ENCODE measurements at regions not wholly inside any gene's neighbourhood (a gene's known extent, or its start where the extent isn't known, plus 50 kb on each side); places are given as distances from the start of the nearest gene placed in this dataset.
A peak's percentile ranks its signal among the peaks of the same experiment; 100 is the strongest.

GRCh38 chr3:102189541-102189940, 245.3 kb upstream of the ZPLD1 start:
- peak; percentile 20 for ATAC-seq
- intact Hi-C loops (cut with micrococcal nuclease): no loop called here
- no peak for DNase-seq

DNA sequence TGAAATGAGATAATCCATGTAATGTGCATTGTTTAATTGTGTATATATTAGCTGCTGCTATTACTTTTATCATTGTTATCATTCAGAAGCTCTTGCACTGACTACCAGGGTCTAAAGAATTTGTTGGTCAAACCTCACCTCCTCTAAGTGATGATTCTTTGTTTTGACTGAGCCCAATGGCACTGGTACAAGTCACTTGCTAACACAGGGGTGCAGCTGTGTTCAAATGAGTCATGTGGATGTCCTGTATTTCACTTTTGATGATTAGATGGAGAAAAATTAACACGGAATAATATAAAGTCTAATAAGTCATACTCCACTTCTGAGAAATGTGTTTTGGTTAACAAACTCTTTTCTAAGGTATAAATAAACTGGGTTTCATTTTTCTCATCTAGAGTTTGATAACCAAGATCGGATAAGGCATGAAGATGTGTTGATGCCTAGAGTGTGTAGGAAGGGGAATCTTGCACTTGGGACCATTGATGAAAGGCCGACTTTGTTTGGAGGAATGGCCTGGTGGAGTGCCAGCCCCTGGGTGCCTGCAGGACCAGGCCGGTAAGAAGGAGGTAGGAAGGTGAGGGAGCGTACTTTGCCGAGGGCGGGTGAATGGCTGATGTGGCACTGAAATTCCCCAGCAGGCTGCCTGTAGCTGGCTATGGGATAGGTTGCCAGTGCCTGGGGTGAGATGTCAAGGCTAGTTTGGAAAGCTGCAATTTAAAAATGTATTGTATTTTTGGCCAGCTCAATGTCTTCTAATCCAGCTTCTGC, 244.7 kb upstream of the ZPLD1 start:
- DNase-seq (no peak), ATAC-seq (peak; percentile 37)
- intact Hi-C loops (cut with micrococcal nuclease): no loop called here

- ATAC-seq: no peak
- no peak for DNase-seq
- intact Hi-C loops (cut with micrococcal nuclease): no loop called here
Measured at GRCh38 chr3:102192575-102192974, 242.2 kb upstream of the ZPLD1 start.

GRCh38 chr3:102193255-102193654, 241.6 kb upstream of the ZPLD1 start:
- intact Hi-C loops (cut with micrococcal nuclease): no loop called here
- DNase-seq (no peak), ATAC-seq (no peak)

DNA sequence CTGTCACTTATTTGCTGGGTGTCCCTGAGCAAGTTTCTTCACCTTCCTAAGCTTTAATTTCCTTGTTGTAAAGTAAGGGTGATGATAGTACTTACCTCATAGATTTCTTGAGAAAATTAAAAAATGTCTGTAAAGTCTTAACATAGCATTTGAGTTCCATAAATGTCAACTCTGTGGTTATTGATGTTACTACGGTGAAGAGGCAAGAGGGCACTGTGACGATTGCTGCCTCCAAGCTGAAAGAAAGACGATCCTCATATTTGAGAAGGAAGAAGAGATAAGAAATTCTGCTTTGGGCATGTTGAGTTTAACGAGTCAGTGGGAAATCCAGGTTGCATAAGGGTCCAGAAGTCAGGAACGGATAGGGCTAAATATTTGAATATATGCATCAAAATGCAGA, 240.8 kb upstream of the ZPLD1 start:
- intact Hi-C loops (cut with micrococcal nuclease): no loop called here
- DNase-seq (no peak), ATAC-seq (no peak)

GRCh38 chr3:102194760-102195159, 240.1 kb upstream of the ZPLD1 start:
- intact Hi-C loops (cut with micrococcal nuclease): no loop called here

DNA sequence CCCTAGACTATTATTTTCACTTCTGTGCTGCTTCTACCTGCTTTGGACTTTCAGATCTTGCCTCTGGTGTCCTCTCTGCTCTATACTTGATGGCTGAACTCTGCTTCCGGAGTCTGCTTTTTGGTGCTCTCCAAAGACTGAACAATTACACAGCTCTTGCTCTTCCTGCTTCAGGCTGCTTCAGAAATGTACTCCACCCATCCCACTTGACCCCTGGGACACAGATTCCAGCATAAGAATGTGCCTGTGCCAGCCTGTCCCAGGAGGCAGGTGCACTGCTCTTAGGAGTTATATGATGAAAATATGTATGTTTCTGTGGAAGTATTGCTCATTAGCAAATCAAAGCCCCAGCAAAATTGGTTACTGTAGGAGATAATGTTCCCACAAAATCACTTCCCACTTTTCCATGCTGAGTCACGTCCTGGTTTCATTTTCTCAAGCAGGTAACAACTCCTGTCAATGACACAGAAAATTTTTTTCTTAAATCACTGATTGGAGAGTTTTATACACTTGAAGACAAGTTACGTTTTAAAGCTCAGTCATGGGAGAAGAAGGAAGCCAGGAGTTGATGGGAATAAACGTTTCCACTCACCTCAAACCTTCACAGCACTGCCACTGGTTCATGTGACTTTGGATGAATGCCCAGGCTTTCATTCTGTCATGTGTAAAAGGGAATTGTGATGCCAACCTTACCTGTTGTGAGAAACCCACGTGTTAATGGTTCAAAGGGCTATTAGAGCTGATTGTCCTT, 239.4 kb upstream of the ZPLD1 start:
- DNase-seq (no peak), ATAC-seq (peak; percentile 47)
- intact Hi-C loops (cut with micrococcal nuclease): no loop called here

More at GRCh38 chr3:102194760-102195159, 240.1 kb upstream of the ZPLD1 start:
- DNase-seq: no peak
- ATAC-seq: no peak

DNA sequence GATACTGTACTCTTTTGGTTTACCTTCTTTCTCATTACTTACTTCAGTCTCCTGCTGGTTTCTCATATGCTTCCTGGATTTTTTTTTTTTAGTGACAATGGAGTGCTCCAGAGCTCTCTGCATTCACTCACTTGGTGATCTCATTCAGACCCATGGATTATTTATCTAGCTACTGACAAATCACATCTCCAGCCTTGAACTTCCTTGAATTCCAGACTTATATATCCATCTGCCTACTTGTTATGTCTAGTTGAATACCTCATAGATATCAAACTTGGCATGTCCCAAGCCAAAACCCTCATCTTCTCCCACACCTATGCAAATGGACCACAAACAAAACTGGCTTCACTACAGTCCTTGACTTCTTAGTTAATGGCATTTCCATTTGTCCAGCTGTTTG, 234.7 kb upstream of the ZPLD1 start:
- ATAC-seq: no peak
- no peak for DNase-seq
- intact Hi-C loops (cut with micrococcal nuclease): no loop called here

- intact Hi-C loops (cut with micrococcal nuclease): no loop called here
Measured at GRCh38 chr3:102200560-102200959, 234.3 kb upstream of the ZPLD1 start.

GRCh38 chr3:102205647-102206046, 229.2 kb upstream of the ZPLD1 start:
- DNase-seq: no peak
- intact Hi-C loops (cut with micrococcal nuclease): no loop called here
- no peak for ATAC-seq

More at GRCh38 chr3:102200560-102200959, 234.3 kb upstream of the ZPLD1 start:
- no peak for ATAC-seq
- no peak for DNase-seq

GRCh38 chr3:102206511-102207031, 228.2 kb upstream of the ZPLD1 start:
- ATAC-seq: peak; percentile 99
- intact Hi-C loops (cut with micrococcal nuclease): no loop called here
- peak; percentile 72 for DNase-seq

GRCh38 chr3:102207151-102207571, 227.7 kb upstream of the ZPLD1 start:
- DNase-seq (no peak), ATAC-seq (no peak)
- intact Hi-C loops (cut with micrococcal nuclease): no loop called here

DNA sequence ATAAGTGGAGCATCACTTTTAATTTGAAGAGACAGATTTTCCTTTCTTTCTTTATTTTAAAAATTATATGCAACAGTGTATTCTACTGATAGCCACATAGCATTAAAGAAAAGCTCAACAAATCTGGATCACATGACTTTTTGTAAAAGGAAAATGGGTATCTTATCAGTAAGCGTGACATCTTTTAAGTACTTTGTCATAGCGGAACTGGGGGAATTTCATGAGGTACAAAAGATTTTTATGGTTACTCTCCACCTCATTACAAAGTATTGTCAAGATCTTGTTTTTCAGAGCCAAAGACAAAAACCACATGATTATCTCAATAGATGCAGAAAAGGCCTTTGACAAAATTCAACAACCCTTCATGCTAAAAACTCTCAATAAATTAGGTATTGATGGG, 219.6 kb upstream of the ZPLD1 start:
- ATAC-seq: no peak
- intact Hi-C loops (cut with micrococcal nuclease): no loop called here
- no peak for DNase-seq

DNA sequence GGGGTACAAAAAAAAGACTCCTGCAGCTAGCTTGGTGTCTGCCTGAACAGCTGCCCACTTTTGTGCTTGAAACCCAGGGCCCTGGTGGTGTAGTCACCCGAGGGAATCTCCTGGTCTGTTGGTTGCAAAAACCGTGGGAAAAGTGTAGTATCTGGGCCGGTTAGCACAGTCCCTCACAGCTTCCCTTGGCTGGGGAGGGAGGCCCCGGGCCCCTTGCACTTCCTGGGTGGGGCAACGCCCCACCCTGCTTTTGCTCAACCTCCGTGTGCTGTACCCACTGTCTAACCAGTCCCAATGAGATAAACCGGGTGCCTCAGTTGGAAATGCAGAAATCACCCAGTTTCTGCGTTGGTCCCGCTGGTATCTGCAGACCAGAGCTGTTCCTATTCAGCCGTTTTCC, 211.7 kb upstream of the ZPLD1 start:
- DNase-seq: no peak
- ATAC-seq: no peak
- intact Hi-C loops (cut with micrococcal nuclease): no loop called here

- ATAC-seq: peak; percentile 72
Measured at GRCh38 chr3:102224171-102224570, 210.6 kb upstream of the ZPLD1 start.

GRCh38 chr3:102225005-102225404, 209.8 kb upstream of the ZPLD1 start:
- ATAC-seq (no peak), DNase-seq (no peak)
- intact Hi-C loops (cut with micrococcal nuclease): loop anchor here (2.0 kb wide), 1 partner anchor 412 kb away; no protein-coding TSS in a partner anchor

More at GRCh38 chr3:102224171-102224570, 210.6 kb upstream of the ZPLD1 start:
- intact Hi-C loops (cut with micrococcal nuclease): loop anchor here (2.0 kb wide), 1 partner anchor 411 kb away; no protein-coding TSS in a partner anchor
- DNase-seq: no peak

- ATAC-seq: peak; percentile 82
- no peak for DNase-seq
- intact Hi-C loops (cut with micrococcal nuclease): loop anchor here (2.0 kb wide), 1 partner anchor 413 kb away; no protein-coding TSS in a partner anchor
Measured at GRCh38 chr3:102225407-102226132, 209.2 kb upstream of the ZPLD1 start.

- ATAC-seq (no peak), DNase-seq (no peak)
- intact Hi-C loops (cut with micrococcal nuclease): no loop called here
Measured at GRCh38 chr3:102226463-102226862, 208.4 kb upstream of the ZPLD1 start.

- ATAC-seq: peak; percentile 76
- intact Hi-C loops (cut with micrococcal nuclease): loop anchor here (2.0 kb wide), 1 partner anchor 308 kb away; no protein-coding TSS in a partner anchor
- DNase-seq: peak; percentile 61
Measured at GRCh38 chr3:102229062-102229655, 205.7 kb upstream of the ZPLD1 start.
